Right lobe of liver (tissue), 4 donors: ENCODE measurements at regions not wholly inside any gene's neighbourhood (a gene's known extent, or its start where the extent isn't known, plus 50 kb on each side); places are given as distances from the start of the nearest gene placed in this dataset.

Source experiments
- CTCF ChIP-seq, 4 donors: fragments of 200-600 bp in 3 of 4; fragments of 450-650 bp in 1 of 4; IDR thresholded peaks; one replicate each; pipeline versions ENCODE4 v1.5.1 to v1.8.0; 2016 to 2022; ENCODE audit warnings: antibody characterized with exemption in 4 of 4, mild to moderate bottlenecking in 2 of 4
- POLR2A ChIP-seq: fragments of 450-650 bp; IDR thresholded peaks from one replicate; pipeline ENCODE4 v1.6.1; 2017; ENCODE audit warnings: antibody characterized with exemption, mild to moderate bottlenecking
- donor health status: DM: no; HTN: no; CAD: no.
- donor health status: DM: no; HTN: no; CAD: no.
- donor health status: DM: no; HTN: yes; CAD: no.

- no peak for TF ChIP-seq CTCF (IDR thresholded peaks at IDR 0.05)
- TF ChIP-seq POLR2A, result no peak
Observed at GRCh38 chr1:193555662-193556441, 369.4 kb upstream of the B3GALT2 start.
